Adrenal gland (tissue), 5 donors: ENCODE measurements at regions not wholly inside any gene's neighbourhood (a gene's known extent, or its start where the extent isn't known, plus 50 kb on each side); places are given as distances from the start of the nearest gene placed in this dataset.

Source experiments
- CTCF ChIP-seq, 6 experiments: fragments of 450-650 bp in 4 of 6; fragments of 200-600 bp in 2 of 6; sonication (generic) in 1 of 6; IDR thresholded peaks; 1 replicate in 5 of 6; 2 replicates in 1 of 6; pipeline versions ENCODE4 v1.5.1 to v1.8.0; 2016 to 2021; ENCODE audit warnings: antibody characterized with exemption in 6 of 6, mild to moderate bottlenecking in 2 of 6, moderate library complexity in 1 of 6
- POLR2A ChIP-seq, 2 donors: fragments of 450-650 bp; IDR thresholded peaks; one replicate each; pipeline ENCODE4 v1.6.1; 2017; ENCODE audit warnings: antibody characterized with exemption in 2 of 2, mild to moderate bottlenecking in 2 of 2, moderate library complexity in 1 of 2
- donor health status: DM: no; HTN: no; CAD: no.

DNA sequence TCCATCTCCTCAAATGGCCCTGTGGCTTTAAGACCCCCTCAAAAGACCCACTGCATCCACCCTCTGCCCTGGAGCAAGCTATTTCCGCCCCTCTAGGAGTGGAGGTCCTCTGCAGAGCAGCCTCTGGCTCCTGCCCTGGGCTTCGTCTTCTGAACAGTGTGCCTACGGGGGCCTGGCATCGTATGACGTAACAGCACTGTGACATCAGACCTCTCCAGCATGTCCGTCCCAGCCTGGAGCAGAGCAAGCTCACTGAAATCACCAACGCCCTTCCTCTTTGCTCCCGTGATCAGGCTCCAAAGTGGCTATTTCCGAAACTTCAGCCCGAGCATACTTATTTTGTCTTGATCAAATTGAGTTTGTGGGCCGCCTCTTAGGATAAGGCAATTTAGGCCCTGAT lies 69.1 kb upstream of the PTCH1 start:
- TF ChIP-seq POLR2A (IDR thresholded peaks at IDR 0.05) (no peak), CTCF (IDR thresholded peaks at IDR 0.05) (no peak)
